GM19455 (cell line): ENCODE measurements at regions not wholly inside any gene's neighbourhood (a gene's known extent, or its start where the extent isn't known, plus 50 kb on each side); places are given as distances from the start of the nearest gene placed in this dataset.

Source experiments
- ATAC-seq: cut with Tn5 transposase; IDR thresholded peaks from one replicate; pipeline ENCODE4 v1.9.1; 2021; ENCODE audit not compliant: unreplicated experiment

DNA sequence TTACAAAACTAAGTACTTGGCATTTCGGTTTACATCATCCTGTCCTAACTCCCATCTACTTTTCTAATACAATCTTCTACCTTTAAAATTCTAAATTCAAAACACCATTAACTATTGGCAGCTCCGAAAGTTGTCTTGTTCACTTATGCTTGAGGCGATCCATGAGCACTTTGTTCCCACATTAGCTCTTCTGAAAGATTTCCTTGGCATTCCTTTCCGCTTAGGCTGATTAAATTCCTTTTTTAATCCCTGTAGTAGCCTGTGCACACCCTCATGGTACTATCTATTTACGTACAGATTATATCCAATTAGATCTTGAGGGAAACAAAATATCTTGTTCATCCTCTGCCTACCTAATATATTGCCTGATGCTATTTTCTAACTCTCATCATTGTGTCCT lies 480.7 kb downstream of the PRKD1 start:
- no peak for ATAC-seq

DNA sequence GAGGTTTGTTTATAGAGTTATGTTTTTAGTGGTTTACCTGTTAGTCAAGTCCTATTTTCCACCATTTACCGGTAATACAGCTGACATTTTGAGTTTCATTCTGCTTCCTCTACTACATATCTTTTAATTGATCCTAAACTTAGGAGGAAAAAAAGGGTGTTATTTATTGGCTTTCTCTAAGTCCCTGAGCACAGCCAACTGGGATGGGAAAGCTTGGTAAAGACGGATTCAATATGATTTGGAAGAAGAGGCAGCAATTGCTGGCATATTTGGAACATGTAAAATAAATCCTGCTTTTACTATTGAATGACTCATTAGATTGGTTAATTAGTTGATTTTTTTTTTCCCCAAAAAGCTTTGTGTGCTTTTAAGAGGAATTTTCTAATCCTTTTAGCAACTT lies 475.7 kb downstream of the PRKD1 start:
- no peak for ATAC-seq

GRCh38 chr14:29453045-29453444 lies 474.6 kb downstream of the PRKD1 start:
- no peak for ATAC-seq

- ATAC-seq = no peak
Measured at GRCh38 chr14:29454026-29454693, 473.5 kb downstream of the PRKD1 start.

DNA sequence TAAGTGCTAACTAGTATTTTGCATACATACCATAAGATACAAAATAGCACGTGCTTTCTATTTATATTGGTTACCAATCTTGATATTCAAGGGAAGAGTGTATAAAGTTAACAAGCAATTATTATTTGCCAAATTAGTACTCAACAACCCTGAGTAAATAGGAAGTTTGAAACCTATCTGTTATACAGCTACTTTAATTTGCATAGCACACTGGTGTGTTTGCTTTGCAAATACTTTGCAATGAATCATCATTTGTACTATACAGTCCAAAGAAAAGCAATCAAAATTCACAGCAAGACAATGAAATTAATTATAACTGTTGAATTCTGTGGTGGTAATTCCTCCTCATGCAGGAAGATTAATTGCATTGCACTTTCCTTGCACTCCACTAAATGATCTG lies 469.1 kb downstream of the PRKD1 start:
- ATAC-seq = no peak

- ATAC-seq = no peak
Measured at GRCh38 chr14:29459531-29459930, 468.1 kb downstream of the PRKD1 start.

DNA sequence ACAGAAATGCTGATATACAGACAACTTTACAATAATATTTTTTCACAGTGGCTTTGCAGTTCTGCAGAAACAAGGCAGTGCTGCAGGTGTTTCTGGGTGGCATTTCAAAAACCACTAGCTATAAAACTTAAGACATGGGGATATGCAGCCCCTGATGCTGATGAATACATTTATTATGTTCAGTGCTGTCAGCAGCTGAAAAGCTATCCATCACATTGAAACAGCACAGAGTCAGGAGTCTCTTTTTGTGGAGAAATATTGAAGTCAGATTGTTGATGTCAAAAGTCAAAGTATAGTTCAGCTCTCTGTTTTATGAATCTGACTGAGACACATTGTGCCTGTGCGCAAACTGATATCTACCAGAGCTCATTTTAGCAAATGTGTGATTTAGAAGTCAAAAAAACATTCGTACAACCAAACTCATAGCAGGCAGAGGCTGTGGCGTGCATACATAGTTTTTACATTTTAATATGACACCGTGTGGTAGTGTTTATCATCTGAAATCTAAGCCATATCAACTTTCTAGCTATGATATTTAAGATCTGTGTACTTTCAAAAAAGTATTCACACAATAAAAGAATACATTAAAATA lies 467.6 kb downstream of the PRKD1 start:
- no peak for ATAC-seq

DNA sequence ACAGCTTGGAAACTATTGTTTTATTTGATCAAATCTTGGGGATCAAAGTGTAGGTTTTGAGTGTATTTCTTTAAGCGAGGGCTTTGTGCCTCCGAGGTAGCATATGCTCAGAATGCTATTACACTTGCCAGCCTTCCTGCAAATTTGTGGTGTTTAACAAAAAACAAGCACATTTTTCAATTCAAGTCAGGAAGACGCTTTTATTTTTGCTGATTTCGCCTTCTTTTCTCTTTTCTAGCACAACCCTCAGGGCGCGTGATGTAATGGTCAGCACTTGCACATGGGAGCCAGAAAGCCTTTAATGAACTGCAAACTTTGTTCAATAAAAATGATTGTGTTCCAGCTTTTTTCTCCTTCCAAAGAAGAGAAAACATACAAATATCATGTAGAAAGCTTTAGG lies 466.5 kb downstream of the PRKD1 start:
- ATAC-seq = no peak

GRCh38 chr14:29461506-29461905 lies 466.1 kb downstream of the PRKD1 start:
- no peak for ATAC-seq

DNA sequence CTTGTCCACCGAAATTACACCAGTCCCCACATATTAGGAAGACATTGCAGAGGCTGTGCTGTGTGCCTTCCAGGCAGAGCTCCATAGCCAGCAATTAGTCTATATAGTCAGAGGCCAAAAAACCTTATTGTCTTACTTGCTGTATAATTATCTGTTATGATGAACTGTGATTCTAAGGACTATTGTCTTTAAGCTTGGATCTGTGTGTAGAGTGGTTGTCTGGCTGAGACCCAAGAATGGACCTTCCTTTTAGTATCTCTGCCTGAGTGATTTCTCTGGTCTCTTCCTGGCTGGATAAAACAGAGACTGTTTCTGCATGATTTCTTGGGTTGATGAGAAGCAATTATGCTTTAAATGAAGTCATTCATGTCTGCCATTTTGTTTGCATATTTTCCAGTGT lies 465.3 kb downstream of the PRKD1 start:
- ATAC-seq = no peak

GRCh38 chr14:29462772-29463171 lies 464.9 kb downstream of the PRKD1 start:
- no peak for ATAC-seq

GRCh38 chr14:29463727-29464395 lies 463.8 kb downstream of the PRKD1 start:
- ATAC-seq = no peak

DNA sequence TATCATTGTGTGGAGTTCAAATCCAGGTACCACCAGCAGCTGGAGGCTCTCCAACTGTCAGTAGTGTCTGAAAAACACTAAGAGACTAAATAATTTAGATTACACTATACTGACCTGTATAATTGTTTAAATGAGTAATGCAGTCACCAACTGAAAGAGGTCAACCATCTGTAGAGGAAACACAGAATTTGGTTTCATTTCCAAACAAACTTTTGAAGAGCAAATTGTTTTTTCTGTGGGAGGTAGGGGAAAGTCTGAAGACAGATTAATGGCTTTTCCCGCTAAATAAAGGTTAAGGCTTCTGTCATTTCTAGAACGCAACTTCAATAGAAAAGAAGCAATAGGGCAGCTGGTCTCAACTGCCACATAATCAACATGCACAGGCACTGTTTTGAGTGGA lies 462.6 kb downstream of the PRKD1 start:
- no peak for ATAC-seq

- ATAC-seq = no peak
Measured at GRCh38 chr14:29475641-29476040, 452.0 kb downstream of the PRKD1 start.

DNA sequence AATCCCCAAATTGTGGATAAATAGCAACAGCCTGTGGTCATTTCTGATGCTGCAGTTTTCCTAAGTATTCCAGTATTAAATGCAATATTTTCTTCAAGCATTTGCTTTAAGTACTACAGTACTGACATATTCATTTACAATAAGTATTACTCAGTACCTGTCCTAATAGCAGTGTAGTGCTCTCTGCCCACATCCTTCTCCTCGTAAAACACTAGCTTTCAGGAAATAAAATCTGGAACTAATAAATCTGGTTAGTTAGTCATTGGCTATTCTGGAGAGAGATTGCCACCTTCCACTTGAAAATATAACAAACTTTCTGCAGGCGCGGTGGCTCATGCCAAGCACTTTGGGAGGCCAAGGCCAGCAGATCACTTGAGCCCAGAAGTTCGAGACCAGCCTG lies 441.5 kb downstream of the PRKD1 start:
- no peak for ATAC-seq

DNA sequence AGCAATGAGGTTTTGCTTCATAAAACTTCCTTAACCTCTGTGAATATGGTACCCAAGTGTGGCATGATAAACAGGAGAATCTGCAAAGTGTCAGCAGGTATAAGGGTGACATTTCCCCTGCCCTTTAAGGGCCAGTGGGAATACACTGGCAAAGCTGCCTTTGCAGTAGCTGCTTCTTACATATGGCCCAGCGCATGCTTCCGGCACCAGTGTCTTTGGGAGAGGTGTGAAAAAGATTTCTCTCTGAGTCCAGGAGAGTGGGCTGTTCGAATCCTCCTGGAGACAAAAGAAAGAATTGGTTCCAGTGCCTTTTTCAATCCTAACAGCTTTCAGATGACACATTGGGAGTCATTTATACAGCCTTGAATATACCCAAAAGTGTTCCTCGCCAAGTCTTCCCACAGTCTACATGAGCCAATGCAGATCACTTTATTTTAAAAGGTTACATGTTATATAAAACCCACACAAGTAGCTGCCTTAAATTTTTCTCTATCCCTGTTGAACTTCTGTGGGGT lies 437.7 kb downstream of the PRKD1 start:
- no peak for ATAC-seq

DNA sequence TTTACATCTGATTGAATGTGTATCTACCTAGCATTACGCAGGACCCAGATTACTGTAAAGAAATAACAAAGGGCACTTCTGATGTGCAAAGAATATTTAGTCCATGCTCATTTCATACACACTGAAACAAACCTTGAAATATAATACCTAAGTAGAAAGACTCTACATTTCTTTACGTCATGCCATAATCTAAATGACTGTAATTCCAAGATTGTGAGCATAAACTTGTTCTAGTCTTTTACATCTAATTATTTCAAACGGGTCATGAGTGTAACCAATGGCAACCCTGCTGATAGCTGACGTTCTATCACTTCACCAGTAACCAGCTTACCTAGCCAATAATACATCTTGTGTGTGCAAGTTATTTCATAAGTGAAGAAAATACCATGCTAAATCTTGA lies 433.8 kb downstream of the PRKD1 start:
- ATAC-seq = no peak

DNA sequence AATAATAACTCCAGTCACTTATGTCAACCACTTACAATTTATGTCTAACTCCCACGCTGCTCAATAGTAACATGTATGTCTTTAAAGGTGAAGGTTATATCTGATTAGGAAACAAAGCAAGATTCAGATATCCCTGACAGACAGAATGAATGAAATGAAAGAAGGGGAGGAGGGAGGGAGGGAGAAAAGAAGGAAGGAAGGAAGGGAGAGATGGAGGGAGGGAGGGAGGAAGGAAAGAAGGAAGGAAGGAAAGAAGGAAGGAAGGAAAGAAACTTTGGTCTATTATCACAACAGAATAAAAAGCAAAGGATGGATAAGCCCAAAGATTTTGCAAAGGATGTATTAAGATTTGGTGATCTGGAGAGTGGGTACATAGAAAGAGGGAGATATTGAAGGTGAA lies 433.3 kb downstream of the PRKD1 start:
- ATAC-seq = no peak

GRCh38 chr14:29503903-29504302 lies 423.7 kb downstream of the PRKD1 start:
- no peak for ATAC-seq

GRCh38 chr14:29518335-29518734 lies 409.3 kb downstream of the PRKD1 start:
- ATAC-seq = no peak

DNA sequence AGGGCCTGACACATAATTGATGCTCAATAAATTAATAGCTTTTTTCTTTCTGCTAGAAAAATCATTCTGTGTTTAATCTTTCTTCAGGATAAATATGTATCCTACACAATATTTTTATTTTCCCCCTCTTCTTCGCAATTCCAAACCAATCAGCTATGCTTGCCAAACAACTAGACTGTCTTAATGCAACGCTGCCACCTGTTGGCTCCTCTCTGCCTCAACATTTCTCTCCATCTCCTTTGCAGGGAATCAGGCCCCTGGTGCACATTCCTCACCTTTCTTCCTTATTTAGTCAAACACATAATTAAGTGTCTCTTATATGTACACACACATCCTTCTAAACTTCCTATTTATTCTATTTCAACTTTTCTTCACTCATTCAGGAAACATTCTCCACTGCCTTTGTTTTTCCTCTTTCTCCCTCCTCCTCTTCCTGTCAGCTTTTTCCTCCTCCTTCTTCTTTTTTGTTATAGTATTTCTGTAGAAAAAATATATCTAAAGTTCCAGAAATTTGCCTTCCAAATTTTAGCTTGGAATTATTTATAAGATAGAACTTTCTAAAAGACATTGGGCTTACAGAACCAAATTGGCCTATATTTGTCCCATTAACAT lies 406.0 kb downstream of the PRKD1 start:
- ATAC-seq = no peak
